ENCODE measurements at regions not wholly inside any gene's neighbourhood (a gene's known extent, or its start where the extent isn't known, plus 50 kb on each side); places are given as distances from the start of the nearest gene placed in this dataset.

DNA sequence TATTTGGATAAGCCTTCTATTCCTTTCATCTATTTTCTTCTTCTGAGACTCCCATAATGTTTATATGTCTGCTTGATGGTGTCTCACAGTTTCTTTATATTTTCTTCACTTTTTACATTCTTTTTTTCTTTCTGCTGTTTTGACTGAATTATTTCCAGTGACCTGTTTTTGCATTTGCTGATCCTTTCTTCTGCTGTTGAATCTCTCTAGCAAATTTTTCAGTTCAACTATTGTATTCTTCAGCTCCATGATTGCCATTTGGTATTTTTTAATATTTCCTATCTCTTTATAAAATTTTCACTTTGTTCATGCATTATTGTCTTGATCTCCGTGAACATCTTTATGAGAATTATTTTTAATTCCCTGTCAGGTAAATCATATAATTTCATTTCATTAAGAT, 122.3 kb upstream of the ST6GALNAC5 start:
- H3K36me3 ChIP-seq, result no peaks in the 10 kb centered on the region
- no peak overlapping the region for H3K27ac ChIP-seq
- no peaks in the 10 kb centered on the region for H3K27me3 ChIP-seq (ENCODE audit: low read depth)
- TF ChIP-seq, protein P1, sequence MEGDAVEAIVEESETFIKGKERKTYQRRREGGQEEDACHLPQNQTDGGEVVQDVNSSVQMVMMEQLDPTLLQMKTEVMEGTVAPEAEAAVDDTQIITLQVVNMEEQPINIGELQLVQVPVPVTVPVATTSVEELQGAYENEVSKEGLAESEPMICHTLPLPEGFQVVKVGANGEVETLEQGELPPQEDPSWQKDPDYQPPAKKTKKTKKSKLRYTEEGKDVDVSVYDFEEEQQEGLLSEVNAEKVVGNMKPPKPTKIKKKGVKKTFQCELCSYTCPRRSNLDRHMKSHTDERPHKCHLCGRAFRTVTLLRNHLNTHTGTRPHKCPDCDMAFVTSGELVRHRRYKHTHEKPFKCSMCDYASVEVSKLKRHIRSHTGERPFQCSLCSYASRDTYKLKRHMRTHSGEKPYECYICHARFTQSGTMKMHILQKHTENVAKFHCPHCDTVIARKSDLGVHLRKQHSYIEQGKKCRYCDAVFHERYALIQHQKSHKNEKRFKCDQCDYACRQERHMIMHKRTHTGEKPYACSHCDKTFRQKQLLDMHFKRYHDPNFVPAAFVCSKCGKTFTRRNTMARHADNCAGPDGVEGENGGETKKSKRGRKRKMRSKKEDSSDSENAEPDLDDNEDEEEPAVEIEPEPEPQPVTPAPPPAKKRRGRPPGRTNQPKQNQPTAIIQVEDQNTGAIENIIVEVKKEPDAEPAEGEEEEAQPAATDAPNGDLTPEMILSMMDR (IDR thresholded peaks at IDR 0.05), result no peak
- no peaks in the 10 kb centered on the region for H3K4me1 ChIP-seq
- ATAC-seq (no peak), DNase-seq (no peak)
- no peak overlapping the region for H3K4me3 ChIP-seq
- intact Hi-C loops (cut with DNase I), result no loop called here
- H3K9me3 ChIP-seq, result peaks cover 5% of the 10 kb centered on the region

- TF ChIP-seq, protein P1 (IDR thresholded peaks at IDR 0.05), result no peak
- no peak overlapping the region for H3K4me3 ChIP-seq
- no peak for DNase-seq
- no peak for ATAC-seq
- intact Hi-C loops (cut with DNase I), result no loop called here
- H3K36me3 ChIP-seq, result no peaks in the 10 kb centered on the region
- no peaks in the 10 kb centered on the region for H3K27me3 ChIP-seq (ENCODE audit: low read depth)
- no peaks in the 10 kb centered on the region for H3K4me1 ChIP-seq
- peaks cover 5% of the 10 kb centered on the region for H3K9me3 ChIP-seq
- H3K27ac ChIP-seq, result no peak overlapping the region
Observed at GRCh38 chr1:76746206-76746605, 121.1 kb upstream of the ST6GALNAC5 start.

DNA sequence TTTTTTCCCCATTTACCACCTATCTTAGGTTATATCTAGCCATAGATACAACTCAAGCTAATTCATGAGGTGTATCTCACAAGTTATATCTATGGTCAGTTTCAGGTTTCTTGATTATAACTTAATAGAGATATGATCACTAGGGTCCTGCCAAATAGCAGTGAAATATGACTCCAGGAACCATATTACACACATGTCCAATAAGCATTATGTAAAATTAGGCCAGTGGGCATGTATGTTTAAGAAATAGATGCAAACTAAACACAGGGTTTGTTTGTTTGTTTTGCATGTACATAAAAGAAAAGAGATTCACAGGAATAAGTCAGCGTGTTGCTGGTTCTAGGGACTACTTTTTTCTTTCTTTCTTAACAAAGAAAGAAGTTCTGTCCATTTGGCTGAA, 112.5 kb upstream of the ST6GALNAC5 start:
- no peak overlapping the region for H3K27ac ChIP-seq
- H3K4me3 ChIP-seq, result no peak overlapping the region
- H3K36me3 ChIP-seq, result no peaks in the 10 kb centered on the region
- H3K9me3 ChIP-seq, result no peaks in the 10 kb centered on the region
- no peaks in the 10 kb centered on the region for H3K27me3 ChIP-seq (ENCODE audit: low read depth)
- intact Hi-C loops (cut with DNase I), result no loop called here
- ATAC-seq (no peak), DNase-seq (no peak)
- no peaks in the 10 kb centered on the region for H3K4me1 ChIP-seq
- TF ChIP-seq, protein P1 (IDR thresholded peaks at IDR 0.05), result no peak

DNA sequence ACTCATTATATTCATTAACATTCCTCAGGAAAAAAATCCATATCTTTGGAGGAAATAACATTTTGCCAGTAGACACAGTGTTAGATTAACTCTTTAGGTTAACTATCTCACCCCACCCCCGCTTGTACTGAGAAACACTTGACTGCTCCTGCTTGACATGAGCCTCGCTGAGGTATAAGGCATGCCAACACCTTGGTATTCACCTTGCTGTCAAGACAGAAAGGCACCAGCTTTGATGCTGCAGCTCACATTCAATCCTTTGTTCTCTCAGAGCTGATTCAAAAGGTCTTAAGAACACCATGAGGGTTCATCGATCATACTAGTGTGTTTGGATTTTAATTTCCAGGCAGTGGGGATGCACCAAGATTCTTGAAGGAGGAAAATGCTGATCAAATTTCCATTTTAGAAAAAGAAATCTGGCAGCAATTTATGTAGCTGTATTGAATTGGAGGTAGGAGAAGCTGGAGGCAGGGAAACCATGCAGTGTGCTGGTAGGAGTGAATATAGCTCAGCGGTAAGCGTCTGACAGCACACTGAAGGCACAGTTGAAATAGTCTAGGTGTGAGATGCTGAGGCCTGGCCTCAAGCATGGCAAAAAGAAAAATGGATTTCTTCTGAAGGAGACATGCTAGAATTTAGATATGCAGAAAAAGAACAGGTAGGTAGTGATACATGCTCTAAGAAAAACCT, 108.0 kb upstream of the ST6GALNAC5 start:
- ATAC-seq, result no peak

GRCh38 chr1:76759950-76760349, 107.3 kb upstream of the ST6GALNAC5 start:
- peak; percentile 62 for DNase-seq
- Histone ChIP-seq H3K9me3 (no peaks in the 10 kb centered on the region), H3K36me3 (no peaks in the 10 kb centered on the region), H3K4me3 (no peak overlapping the region), H3K4me1 (no peaks in the 10 kb centered on the region), H3K27me3 (ENCODE audit: low read depth) (no peaks in the 10 kb centered on the region), H3K27ac (no peak overlapping the region)
- TF ChIP-seq, protein P1 (IDR thresholded peaks at IDR 0.05), result no peak
- peak; percentile 72 to 75 for ATAC-seq
- intact Hi-C loops (cut with DNase I), result no loop called here

More for the DNA sequence above, 108.0 kb upstream of the ST6GALNAC5 start:
- no peaks in the 10 kb centered on the region for H3K27me3 ChIP-seq (ENCODE audit: low read depth)
- no peak overlapping the region for H3K4me3 ChIP-seq
- no peak overlapping the region for H3K27ac ChIP-seq
- intact Hi-C loops (cut with DNase I), result no loop called here
- no peaks in the 10 kb centered on the region for H3K36me3 ChIP-seq
- no peak for DNase-seq
- H3K9me3 ChIP-seq, result no peaks in the 10 kb centered on the region
- H3K4me1 ChIP-seq, result no peaks in the 10 kb centered on the region
- TF ChIP-seq, protein P1 (IDR thresholded peaks at IDR 0.05), result no peak

All from lower lobe of right lung (tissue), 2 donors.